ENCODE measurements at regions not wholly inside any gene's neighbourhood (a gene's known extent, or its start where the extent isn't known, plus 50 kb on each side); places are given as distances from the start of the nearest gene placed in this dataset.
"Not testable (repeated sequence)": the region's sequence is repeated elsewhere in the genome, so short reads cannot be mapped to it uniquely, and the experiment has no call there.

DNA sequence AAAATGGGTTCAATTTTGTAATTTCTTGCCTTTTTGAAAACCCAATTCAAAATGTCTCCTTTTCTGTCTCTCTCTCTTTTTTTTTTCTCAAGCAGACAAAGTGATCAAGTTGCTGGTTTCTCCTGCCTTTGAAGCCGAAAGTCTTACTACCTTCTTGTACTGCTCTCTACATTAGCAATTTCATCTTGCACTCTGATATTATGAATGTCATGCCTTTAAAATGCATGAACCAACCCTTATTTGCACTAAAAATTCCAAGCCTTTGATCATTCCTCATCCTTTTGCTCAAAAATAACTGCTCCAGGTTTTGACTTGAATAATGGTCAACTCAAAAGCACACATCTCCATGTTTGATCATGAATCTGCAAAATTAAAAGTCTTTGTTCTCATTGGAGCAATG is 125.2 kb downstream of the CETN3 start:
- no peak for DNase-seq

DNA sequence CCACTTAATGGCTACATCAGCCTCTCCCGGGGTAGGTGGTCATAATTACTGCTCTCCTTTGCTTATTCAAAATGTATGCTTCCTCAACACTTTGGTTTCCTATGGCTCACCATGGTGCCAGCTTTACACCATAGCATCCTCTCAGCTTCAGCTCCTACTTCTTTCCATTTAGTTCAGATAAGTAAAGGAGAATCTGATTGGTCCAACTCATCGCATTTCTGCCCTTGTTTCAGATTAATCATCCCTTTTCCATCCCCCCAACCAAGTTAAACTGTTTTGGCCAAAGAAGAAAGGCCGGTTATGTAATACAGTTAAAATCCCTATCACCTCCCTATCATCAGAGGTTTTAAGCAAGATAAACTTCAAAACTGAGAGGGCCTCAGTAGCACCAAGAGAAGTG is 130.5 kb downstream of the CETN3 start:
- no peak for DNase-seq

DNA sequence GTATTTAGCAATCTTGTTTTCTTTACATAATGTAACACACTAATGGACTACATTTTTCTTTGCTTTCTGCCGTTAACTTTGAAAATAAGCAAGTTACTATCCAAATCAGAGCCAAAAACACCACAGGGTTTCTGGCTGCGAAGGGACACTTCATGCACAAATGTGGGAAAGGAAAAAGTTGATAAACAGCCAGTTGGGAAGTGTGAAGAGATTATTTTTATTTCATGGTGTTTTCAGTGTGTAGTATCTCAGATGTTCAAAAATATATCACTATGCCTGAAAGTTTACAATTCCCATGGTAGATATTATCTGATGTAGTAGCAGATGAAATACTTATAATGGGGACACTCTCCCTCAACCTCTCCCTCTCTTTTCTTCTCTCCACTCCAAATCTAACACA is 135.3 kb downstream of the CETN3 start:
- no peak for DNase-seq

DNA sequence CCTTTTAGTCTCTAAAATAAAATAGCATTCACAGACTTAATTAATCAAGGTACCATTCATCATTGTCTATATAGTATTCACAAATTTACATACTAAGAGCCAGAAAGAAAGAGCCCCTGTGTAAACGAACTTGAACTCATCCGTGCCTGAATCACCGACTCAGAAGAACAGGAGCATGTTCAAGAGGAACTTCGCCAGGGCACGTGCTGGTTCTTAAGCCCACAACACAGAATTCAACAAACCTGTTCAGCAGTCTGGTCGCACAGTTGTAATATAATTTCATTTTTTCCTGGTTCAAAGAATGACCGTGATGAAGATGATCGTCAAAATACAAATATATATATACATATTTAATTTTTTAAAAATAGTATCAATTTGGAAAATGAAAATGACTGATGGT is 141.9 kb downstream of the CETN3 start:
- no peak for DNase-seq

DNA sequence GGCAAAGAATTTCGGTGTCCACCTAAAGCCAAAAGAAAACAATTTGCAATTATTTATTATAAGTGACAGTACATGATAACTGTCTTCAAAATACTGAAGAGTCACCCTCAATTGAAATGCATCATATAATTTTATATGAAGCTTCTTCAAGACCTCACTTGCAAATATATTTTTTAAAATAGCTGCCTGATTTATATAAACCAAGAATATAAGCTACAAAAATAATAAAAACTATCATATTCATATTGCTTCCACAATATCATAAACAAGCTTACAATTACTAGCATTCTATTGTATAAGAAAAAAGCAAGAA is 144.1 kb downstream of the CETN3 start:
- DNase-seq: no peak

DNA sequence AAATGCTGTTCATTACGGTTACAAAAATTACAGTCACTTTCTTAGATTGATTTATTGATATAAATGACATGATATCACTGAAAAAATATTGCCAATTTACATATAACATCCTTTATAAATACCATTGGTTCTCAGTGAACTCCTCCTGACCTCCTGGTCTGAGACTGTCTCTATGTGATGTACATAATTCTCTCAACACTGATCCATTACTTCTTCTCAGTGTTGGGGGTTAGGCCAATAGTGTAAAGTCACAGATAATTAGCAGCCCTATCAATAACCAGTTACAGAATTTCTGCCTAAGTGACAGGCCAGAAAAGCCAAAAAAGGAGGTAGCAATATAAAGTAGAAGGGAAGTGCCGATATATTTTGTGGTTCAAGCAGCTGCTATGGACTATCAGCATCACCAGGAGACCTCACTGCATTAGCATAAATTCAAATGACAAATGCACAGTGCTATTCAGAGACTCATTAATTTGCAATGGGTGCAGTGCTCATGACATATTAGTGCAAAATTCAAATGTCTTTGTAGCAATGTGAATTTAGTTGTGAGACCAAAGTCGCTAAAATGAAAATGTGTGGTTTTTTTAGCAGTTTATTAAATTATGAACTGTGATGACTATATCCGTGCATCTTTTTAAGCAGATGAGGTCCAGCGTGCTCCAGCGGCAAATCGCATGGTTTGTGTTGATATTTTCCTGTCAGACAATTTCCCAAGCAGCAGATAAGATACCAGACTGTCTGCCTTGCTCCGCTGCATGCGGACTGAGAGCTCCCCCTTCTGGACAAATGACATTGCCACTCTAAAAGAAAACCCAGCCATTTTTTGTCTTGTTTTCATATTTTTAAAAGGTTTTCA is 144.6 kb downstream of the CETN3 start:
- DNase-seq: peak; percentile 72

DNA sequence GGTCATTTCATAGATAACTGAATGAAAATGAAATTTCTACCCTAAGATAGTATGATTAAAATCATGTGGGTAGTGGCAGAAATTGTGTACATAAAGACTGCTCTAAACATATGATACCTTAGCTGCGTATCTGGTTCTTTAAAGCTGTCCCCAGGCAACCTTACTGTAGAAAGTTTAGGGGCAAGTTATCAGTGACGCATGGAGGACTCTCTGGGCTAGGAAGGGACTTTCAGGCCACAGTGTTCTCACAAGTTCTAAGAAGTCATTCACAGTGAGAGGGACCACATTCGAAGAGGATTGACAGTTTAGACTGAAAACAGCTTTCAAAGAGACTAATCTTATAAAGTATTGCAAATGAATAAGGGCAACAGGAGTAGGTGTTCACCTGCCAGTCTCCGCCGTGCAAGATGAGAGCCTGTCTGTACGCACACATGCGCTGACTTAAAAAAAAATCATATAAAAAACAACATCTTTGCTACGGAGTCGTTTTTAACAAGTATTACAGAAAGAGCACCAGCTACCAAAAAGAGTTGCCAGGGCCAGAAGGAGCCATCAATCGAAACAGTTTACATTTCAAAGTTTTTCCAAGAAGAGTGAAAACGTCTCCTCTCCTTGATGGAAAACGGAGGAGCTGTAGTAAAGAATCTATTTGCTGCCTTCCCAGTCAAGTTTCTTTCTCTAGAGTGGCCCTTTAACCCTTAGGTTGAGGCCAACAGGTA is 146.3 kb downstream of the CETN3 start:
- DNase-seq: no peak

DNA sequence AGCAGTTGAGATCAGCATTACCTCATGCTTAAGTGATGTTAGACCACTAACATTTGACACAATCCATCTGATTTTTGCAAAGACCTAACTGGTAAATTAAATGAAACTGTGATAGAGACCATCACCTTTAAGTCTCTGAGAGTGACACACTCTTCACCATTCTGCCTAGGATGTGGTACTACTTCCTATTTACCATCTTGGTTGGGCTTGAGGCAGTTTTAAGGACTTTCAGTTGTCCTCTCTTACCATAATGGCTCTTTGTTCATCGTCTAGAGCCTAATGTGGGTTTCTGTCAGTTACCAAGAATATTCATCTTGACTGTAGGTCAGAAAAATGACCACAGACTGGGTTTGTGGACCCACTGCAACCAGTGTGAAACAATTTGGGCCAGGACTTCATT is 158.1 kb downstream of the CETN3 start:
- no peak for DNase-seq

DNA sequence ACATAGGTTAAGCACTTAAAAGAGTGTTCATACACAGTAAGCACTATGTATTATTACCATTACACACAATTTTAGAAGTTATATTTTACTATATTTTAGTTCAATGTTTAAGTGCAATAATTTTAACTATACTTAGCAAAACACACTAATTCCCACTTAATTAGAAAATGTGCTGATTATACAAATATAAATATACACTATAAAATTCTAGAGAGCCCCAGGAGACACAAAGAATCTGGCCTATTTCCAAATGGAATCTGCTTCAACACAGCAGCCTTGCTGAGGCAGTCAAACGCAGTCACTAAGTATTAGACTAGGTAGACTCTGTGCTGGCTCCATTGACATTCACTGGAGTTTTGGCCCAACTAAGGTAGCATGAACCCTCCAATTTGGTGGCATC is 160.9 kb downstream of the CETN3 start:
- DNase-seq: no peak

DNA sequence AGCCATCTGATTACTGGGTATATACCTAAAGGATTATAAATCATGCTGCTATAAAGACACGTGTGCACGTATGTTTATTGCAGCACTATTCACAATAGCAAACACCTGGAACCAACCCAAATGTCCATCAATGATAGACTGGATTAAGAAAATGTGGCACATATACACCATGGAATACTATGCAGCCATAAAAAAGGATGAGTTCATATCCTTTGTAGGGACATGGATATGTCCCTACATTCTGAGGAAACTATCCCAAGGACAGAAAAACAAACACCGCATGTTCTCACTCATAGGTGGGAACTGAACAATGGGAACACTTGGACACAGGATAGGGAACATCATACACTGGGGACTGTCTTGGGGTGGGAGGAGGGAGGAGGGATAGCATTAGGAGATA is 165.7 kb downstream of the CETN3 start:
- DNase-seq: not testable (repeated sequence)

DNA sequence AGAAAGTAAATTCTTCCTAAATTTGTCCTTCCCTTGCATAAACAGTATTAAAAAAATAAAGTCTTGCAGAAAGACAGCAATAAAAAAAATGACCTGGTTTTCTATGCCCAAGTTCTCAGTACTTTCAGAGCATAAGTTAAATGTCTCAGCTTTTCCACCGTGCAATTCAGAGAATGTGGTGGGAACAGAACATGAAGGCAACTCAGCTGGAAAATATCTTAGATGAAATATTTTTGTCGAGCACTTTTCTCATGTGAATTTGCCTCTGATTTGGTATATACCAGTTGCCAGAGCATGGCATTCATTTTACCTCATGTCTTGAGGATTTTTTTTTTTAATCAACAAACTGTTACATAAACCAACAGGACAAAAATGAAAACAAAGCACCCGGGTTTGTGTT is 176.1 kb downstream of the CETN3 start:
- peak; percentile 61 for DNase-seq

DNA sequence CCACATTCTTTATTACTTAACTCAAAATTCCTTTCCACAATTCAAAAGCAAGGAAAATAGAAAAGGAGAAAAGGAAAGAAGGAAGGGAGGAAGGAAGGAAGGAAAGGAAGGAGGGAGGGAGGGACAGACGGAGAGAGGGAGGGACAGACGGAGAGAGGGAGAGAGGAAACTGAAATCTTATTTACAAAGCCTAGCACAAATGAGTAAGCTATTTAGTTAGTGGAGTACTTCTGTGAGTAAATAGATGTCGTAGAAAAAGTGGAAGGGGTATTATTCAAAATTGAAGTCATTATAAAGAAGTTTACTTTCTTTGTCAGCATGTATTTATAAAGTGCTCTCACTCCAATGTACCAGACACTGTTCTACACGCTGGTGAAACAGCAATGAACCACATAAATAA is 177.9 kb downstream of the CETN3 start:
- DNase-seq: no peak

DNA sequence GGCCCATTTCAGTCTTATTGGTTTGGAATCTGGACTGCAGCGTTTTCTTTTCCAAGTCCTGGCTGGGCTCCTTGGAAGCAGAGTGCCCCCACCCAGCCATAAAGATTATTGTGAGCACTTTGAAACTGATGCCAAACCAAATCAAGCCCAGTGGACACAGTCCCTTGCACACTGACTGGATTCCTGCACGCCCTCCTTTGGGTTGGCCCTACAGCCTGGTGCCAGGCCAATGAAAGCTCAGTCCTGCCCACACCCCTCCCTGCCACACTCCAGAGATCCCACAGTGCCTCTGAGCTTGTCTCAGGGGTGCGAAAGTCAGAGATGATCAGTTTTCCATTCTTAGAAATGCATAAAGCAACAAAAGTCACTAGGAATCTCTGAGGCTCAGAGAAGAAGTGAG is 181.9 kb downstream of the CETN3 start:
- DNase-seq: no peak

DNA sequence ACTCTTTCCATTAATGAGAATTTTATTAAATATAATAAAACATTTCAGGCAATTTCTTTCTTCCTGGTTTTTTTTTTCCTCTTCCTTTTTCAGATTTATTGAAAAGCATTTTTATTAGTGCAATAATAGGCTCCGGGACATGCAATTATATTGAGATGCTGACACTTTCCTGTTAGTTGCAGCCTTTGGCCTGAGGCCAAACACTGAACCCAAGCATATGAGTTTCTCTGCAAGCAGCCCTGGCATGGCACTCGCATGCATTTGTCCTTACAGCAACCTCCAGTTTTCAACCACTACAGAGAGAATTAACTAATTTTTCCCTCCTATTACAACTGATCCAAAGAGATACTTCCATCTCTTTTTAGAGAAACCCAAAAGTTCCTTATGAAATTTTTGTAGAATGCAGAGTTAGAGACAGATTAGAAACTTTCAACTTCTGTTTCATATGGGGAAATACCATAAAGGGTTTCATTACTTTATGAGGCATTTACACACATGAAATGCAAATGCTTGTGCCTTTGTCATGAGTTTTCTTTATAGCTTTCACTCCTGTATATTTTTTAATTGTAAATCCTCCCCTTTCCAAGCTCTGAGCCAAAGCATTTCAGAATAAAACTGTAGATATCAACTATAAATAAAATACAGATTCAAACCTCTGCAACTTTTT is 183.0 kb downstream of the CETN3 start:
- DNase-seq: peak; percentile 17

DNA sequence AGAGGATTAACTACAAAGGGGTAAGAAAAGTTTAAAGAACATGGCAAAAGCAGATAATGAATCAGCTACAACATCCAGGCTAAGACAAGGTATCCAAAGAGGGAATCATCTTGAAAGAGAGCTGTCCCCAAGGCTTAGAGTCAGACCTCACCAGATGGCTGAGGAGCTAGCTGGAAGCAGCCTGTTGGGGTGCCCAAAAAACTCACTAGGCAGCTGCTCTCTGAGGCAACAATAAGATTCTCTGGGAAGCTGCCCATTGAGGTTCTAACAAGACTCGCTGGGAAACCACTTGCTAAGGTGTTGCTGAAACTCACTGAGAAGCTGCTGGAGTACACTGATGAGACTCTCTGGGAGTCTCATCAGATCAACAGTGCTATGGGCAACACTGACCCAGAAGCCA is 185.2 kb downstream of the CETN3 start:
- DNase-seq: no peak

DNA sequence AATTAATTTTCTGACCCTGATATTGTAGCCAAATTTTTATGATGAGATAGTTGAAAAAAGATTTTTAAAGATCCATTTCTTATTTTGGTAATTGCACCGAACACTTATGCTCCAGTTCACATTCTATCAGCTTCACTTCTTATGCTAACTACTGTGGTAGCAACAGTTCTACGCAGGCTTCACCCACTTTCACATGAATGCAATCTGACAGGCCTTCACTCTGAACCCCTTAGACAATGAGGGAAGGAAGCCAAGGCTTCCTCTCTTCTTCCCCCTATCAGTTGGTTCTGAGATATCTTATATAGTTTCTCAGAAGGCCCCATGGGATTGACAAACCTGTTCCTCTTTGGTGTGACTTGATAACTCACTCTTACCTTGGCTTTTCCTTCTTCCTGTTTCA is 185.8 kb downstream of the CETN3 start:
- DNase-seq: no peak

DNA sequence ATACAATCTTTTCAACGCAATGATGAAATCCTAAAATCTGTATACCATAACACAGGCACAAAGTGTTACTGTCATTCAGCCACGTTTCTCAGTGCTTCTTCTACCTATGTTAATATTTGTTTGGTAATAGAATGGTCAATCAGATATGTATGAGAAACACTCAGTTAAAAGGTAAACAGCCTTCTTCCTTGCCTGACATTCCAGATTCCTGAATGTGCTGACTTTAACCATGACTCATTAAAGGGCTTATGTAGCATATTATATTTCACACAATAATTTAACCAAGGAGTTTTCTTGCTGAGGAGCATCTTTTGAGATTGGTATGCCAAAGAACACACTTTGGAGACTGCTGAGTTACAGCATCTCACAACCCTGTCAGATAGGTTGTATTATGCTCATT is 187.6 kb downstream of the CETN3 start:
- peak; percentile 65 for DNase-seq

DNA sequence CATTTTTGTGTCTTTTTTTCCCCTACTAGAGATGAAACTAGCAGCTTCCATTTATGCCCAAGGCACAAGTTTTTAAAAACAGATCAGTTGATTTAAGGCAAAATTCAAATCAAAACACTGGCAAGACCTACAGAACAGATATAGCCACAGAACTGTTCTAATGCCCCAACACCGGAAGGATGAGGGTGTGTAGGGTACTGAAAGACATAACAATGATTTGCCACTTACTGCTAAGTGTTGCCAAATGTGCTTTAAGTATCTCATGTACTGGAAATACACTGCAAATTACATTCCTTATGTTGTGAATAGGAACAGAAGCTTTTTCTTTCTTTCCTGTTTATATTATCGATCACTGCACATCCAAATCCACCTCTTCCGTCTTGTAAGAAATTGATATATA is 189.0 kb downstream of the CETN3 start:
- DNase-seq: no peak

DNA sequence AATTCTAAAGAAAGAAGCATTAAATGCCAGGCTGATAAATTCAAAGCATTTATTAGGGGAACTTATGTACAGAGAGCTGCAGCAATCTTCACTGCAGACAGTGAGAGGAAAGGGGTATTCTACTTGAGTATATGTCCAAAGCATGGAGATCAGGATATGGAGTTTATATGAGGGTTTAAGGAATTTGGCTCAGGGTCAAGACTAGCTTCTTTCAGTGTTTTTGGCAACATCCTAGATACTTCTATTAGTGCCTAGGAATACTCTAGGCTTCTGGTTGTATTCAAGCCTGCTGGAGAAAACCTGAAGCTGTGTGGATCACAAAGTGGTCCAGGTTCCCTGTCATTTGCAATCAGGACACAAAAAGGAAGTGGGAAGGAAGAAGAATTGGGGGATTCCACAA is 194.6 kb downstream of the CETN3 start:
- DNase-seq: peak; percentile 60

DNA sequence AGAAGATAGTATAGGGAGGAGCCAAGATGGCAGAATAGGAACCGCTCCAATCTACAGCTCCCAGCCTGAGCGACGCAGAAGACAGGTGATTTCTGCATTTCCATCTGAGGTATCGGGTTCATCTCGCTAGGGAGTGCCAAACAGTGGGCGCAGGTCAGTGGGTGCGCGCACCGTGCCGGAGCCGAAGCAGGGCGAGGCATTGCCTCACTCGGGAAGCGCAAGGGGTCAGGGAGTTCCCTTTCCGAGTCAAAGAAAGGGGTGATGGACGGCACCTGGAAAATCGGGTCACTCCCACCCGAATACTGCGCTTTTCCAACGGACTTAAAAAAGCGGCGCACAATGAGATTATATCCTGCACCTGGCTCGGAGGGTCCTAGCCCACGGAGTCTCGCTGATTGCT is 201.2 kb downstream of the CETN3 start:
- not testable (repeated sequence) for DNase-seq

DNA sequence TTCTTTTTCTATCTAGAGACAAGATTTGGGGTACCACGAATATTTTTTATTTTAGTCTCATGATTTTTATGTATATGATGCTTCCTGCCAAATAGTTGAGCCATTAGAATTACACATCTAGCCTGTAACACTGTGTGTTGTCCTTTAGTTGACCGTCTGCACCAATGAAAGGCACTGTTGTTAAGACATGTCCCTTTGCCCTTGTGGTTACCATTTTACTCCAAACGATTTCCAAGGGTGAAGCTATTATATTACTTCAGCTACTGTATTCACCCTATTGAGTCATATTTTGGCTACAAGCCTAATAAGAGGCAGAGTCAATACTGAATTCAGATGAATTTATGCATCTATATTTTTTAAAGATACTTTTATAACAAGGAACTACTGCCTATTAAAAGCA is 207.6 kb downstream of the CETN3 start:
- peak; percentile 60 for DNase-seq

DNA sequence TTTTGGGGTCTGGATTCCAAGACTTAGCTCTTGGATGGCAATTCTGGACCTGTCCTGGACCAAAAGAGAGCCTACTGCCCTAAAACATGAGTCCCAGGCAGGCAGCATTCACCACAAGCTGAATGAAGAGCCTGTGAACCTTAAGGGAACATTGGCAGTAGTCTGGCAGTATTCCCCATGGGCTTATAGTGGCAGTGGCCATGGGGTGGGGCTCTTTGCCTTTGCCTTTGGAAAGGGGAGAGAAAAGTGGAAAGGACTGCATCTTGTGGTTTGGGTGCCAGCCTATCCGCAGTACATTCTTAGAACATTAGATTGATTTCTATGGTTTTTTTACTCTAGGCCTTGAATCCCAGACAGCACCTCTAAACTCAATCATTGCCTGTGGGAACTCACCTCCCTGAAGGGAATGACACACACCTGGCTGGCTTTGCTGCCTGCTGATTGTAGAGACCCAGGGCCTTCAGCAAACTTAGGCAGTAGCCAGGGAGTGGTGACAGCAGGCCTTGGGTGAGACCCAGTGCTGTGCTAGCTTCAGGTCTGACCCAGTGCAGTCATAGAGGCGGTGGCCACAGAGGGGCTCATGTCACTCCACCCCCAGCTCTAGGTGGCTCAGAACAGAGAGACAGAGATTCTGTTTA is 216.3 kb downstream of the CETN3 start:
- no peak for DNase-seq

DNA sequence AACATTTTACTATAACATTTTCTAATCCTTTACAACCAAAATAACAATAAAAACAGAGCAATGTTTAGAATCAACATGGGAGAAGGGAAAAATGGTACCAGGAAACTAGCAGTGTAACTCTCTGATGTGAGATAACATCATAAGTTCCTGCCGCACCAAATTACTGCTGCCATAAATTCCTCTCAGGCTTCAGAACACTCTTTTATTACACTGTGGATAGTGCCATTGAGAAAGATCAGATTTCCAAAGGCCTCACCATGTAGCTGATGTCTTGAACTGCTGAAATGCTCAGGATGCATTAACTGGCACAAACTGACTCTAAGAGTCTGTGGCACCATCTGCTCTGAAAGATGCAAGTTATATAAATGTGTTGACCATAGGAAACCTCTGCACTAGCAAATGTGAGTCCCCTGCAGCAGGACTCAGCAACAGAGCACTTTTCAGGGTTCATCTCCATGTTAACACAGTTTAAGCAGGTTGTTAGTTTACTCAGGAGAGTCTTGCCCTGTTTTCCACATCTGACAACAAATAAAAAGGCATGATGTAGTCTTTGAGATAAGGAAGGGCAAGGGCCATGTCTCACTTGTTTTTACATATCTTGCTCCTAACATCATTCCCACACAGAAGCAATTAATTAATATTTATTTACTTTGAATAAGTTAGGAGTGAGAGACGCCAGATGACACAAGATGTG is 218.1 kb downstream of the CETN3 start:
- no peak for DNase-seq
